ENCODE measurements at regions not wholly inside any gene's neighbourhood (a gene's known extent, or its start where the extent isn't known, plus 50 kb on each side); places are given as distances from the start of the nearest gene placed in this dataset.

DNA sequence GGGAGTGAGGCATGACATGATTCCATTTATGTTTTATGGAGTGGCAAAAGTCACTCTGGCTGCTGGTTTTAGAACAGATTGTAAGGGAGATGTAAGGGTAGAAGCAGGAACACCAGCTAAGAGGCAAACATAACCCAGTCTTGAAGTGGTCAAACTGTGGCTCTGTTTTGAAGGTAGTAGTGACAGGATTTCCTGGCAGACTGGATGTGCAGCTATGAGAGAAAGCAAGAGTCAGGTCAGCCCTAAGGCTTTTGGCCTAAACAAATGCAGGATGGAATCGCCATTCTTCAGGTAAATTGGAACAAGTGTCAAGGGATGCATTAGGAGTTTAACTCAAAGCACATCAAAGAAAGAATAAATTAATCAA is 175.3 kb upstream of the AGR3 start:
- no peaks in the 10 kb centered on the region for H3K27me3 ChIP-seq (ENCODE audit: control insufficient read depth in 3 of 3, insufficient read depth in 3 of 3, low read length in 3 of 3)
- H3K9ac ChIP-seq (ENCODE audit: low read depth in 1 of 3, low read length in 3 of 3), result no peak overlapping the region
- no peaks in the 10 kb centered on the region for H3K36me3 ChIP-seq (ENCODE audit: control insufficient read depth in 3 of 3, insufficient read depth in 3 of 3, low read length in 3 of 3)
- no peak overlapping the region for H3K4me3 ChIP-seq (ENCODE audit: low read length in 3 of 3)
- H3K4me1 ChIP-seq (ENCODE audit: control insufficient read depth in 3 of 3, insufficient read depth in 3 of 3, low read length in 3 of 3), result no peaks in the 10 kb centered on the region
- H3K27ac ChIP-seq (ENCODE audit: low read depth, low read length), result no peak overlapping the region
- no peaks in the 10 kb centered on the region for H3K9me3 ChIP-seq (ENCODE audit: control insufficient read depth in 3 of 3, low read length in 3 of 3)

DNA sequence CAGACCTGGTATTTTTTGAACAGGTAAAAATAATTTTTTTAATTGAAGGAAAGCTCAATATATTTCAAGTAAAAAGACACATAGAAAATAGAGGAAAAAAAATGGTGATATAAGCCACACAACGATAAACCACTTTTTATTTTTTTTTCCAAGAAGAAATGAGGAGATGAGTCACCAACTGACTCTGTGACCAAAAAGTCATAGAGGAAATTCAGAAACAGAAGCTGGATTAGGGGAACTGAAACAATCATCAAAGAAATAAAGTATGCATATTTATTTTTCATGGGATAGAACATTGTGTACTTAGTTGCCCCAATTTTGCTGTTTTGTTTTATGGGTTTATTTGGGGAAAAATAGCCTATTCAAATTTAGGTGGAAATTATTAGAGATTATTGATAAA is 176.8 kb upstream of the AGR3 start:
- Histone ChIP-seq H3K4me3 (ENCODE audit: low read length in 3 of 3) (no peak overlapping the region), H3K36me3 (ENCODE audit: control insufficient read depth in 3 of 3, insufficient read depth in 3 of 3, low read length in 3 of 3) (no peaks in the 10 kb centered on the region), H3K4me1 (ENCODE audit: control insufficient read depth in 3 of 3, insufficient read depth in 3 of 3, low read length in 3 of 3) (no peaks in the 10 kb centered on the region), H3K9ac (ENCODE audit: low read depth in 1 of 3, low read length in 3 of 3) (no peak overlapping the region), H3K27me3 (ENCODE audit: control insufficient read depth in 3 of 3, insufficient read depth in 3 of 3, low read length in 3 of 3) (no peaks in the 10 kb centered on the region), H3K27ac (ENCODE audit: low read depth, low read length) (no peak overlapping the region), H3K9me3 (ENCODE audit: control insufficient read depth in 3 of 3, low read length in 3 of 3) (no peaks in the 10 kb centered on the region)

- Histone ChIP-seq H3K4me3 (ENCODE audit: low read length in 3 of 3) (no peak overlapping the region), H3K36me3 (ENCODE audit: control insufficient read depth in 3 of 3, insufficient read depth in 3 of 3, low read length in 3 of 3) (no peaks in the 10 kb centered on the region)
Observed at GRCh38 chr7:17060051-17060450, 178.3 kb upstream of the AGR3 start.

DNA sequence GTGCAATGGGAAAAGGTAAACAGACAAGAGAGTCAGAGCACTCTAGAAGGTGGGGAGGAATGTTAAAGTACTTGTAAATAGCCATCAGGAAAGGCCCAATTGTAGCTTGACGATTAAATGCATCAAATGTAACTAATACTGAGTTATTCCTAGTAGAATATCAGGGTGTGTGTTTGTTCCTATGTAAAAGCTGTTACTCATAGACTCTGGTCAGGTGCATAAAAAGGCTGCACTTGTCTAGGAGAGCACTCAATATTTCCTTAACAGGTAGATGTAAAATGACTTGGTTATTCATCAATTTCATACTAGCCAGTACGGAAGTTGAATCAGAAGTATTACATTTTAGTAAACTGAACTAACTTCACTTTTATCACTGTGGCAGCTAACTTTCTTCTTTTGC is 179.7 kb upstream of the AGR3 start:
- no peak overlapping the region for H3K27ac ChIP-seq (ENCODE audit: low read depth, low read length)
- no peak overlapping the region for H3K9ac ChIP-seq (ENCODE audit: low read depth in 1 of 3, low read length in 3 of 3)
- no peaks in the 10 kb centered on the region for H3K27me3 ChIP-seq (ENCODE audit: control insufficient read depth in 3 of 3, insufficient read depth in 3 of 3, low read length in 3 of 3)
- H3K4me1 ChIP-seq (ENCODE audit: control insufficient read depth in 3 of 3, insufficient read depth in 3 of 3, low read length in 3 of 3), result no peaks in the 10 kb centered on the region
- H3K4me3 ChIP-seq (ENCODE audit: low read length in 3 of 3), result no peak overlapping the region
- no peaks in the 10 kb centered on the region for H3K36me3 ChIP-seq (ENCODE audit: control insufficient read depth in 3 of 3, insufficient read depth in 3 of 3, low read length in 3 of 3)
- H3K9me3 ChIP-seq (ENCODE audit: control insufficient read depth in 3 of 3, low read length in 3 of 3), result no peaks in the 10 kb centered on the region

More at GRCh38 chr7:17060051-17060450, 178.3 kb upstream of the AGR3 start:
- no peaks in the 10 kb centered on the region for H3K9me3 ChIP-seq (ENCODE audit: control insufficient read depth in 3 of 3, low read length in 3 of 3)
- H3K27ac ChIP-seq (ENCODE audit: low read depth, low read length), result no peak overlapping the region
- no peaks in the 10 kb centered on the region for H3K27me3 ChIP-seq (ENCODE audit: control insufficient read depth in 3 of 3, insufficient read depth in 3 of 3, low read length in 3 of 3)
- H3K9ac ChIP-seq (ENCODE audit: low read depth in 1 of 3, low read length in 3 of 3), result no peak overlapping the region
- no peaks in the 10 kb centered on the region for H3K4me1 ChIP-seq (ENCODE audit: control insufficient read depth in 3 of 3, insufficient read depth in 3 of 3, low read length in 3 of 3)

GRCh38 chr7:17062151-17063044 is 180.6 kb upstream of the AGR3 start:
- H3K36me3 ChIP-seq (ENCODE audit: control insufficient read depth in 3 of 3, insufficient read depth in 3 of 3, low read length in 3 of 3), result no peaks in the 10 kb centered on the region
- H3K4me1 ChIP-seq (ENCODE audit: control insufficient read depth in 3 of 3, insufficient read depth in 3 of 3, low read length in 3 of 3), result no peaks in the 10 kb centered on the region
- H3K9ac ChIP-seq (ENCODE audit: low read depth in 1 of 3, low read length in 3 of 3), result no peak overlapping the region
- H3K27ac ChIP-seq (ENCODE audit: low read depth, low read length), result no peak overlapping the region
- no peak overlapping the region for H3K4me3 ChIP-seq (ENCODE audit: low read length in 3 of 3)
- H3K27me3 ChIP-seq (ENCODE audit: control insufficient read depth in 3 of 3, insufficient read depth in 3 of 3, low read length in 3 of 3), result no peaks in the 10 kb centered on the region
- no peaks in the 10 kb centered on the region for H3K9me3 ChIP-seq (ENCODE audit: control insufficient read depth in 3 of 3, low read length in 3 of 3)

DNA sequence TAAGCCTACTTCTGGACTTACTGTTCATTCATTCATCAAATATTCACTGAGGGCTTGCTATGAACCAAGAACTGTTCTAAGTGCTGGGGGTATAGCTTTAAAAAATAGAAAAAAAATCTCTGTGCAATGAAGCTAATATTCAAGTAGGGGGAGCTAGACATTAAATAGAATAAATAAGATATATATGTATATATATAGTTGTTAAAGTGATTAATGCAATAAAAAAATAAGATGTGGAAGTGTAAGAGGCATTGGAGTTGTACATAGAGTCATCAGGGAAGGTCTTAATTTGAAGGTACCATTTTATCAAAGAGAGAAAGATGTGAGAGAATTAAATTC is 181.2 kb upstream of the AGR3 start:
- no peak overlapping the region for H3K9ac ChIP-seq (ENCODE audit: low read depth in 1 of 3, low read length in 3 of 3)
- H3K27ac ChIP-seq (ENCODE audit: low read depth, low read length), result no peak overlapping the region
- H3K36me3 ChIP-seq (ENCODE audit: control insufficient read depth in 3 of 3, insufficient read depth in 3 of 3, low read length in 3 of 3), result no peaks in the 10 kb centered on the region
- no peaks in the 10 kb centered on the region for H3K9me3 ChIP-seq (ENCODE audit: control insufficient read depth in 3 of 3, low read length in 3 of 3)
- H3K4me1 ChIP-seq (ENCODE audit: control insufficient read depth in 3 of 3, insufficient read depth in 3 of 3, low read length in 3 of 3), result no peaks in the 10 kb centered on the region
- H3K27me3 ChIP-seq (ENCODE audit: control insufficient read depth in 3 of 3, insufficient read depth in 3 of 3, low read length in 3 of 3), result no peaks in the 10 kb centered on the region
- H3K4me3 ChIP-seq (ENCODE audit: low read length in 3 of 3), result no peak overlapping the region

GRCh38 chr7:17067691-17068090 is 185.9 kb upstream of the AGR3 start:
- Histone ChIP-seq H3K27me3 (ENCODE audit: control insufficient read depth in 3 of 3, insufficient read depth in 3 of 3, low read length in 3 of 3) (no peaks in the 10 kb centered on the region), H3K36me3 (ENCODE audit: control insufficient read depth in 3 of 3, insufficient read depth in 3 of 3, low read length in 3 of 3) (no peaks in the 10 kb centered on the region), H3K4me3 (ENCODE audit: low read length in 3 of 3) (no peak overlapping the region), H3K4me1 (ENCODE audit: control insufficient read depth in 3 of 3, insufficient read depth in 3 of 3, low read length in 3 of 3) (no peaks in the 10 kb centered on the region), H3K27ac (ENCODE audit: low read depth, low read length) (no peak overlapping the region), H3K9me3 (ENCODE audit: control insufficient read depth in 3 of 3, low read length in 3 of 3) (no peaks in the 10 kb centered on the region), H3K9ac (ENCODE audit: low read depth in 1 of 3, low read length in 3 of 3) (no peak overlapping the region)

GRCh38 chr7:17069146-17069545 is 187.4 kb upstream of the AGR3 start:
- no peak overlapping the region for H3K27ac ChIP-seq (ENCODE audit: low read depth, low read length)

DNA sequence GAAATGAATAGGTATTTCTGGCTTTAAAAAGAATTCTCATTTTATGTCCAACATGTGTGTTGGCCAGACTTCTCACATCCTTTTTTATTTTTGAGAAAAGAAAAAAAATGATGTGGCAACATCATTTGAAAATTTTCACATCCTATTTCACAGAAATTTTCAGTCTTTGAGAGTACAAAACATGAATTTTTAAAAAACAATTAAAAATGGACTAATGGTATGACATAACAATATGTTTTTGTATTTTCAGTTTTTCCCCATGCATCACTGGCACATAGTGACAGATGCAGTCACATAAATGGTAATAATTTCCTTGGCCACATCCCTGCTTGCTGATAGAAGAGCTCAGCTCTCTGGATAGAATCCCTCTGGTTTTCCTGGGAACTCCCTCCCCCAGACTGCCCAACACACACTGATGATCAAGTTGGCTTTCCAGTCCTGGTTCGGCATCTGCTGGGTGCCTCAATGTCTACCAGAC is 188.5 kb upstream of the AGR3 start:
- Histone ChIP-seq H3K9ac (ENCODE audit: low read depth in 1 of 3, low read length in 3 of 3) (no peak overlapping the region), H3K36me3 (ENCODE audit: control insufficient read depth in 3 of 3, insufficient read depth in 3 of 3, low read length in 3 of 3) (no peaks in the 10 kb centered on the region), H3K4me1 (ENCODE audit: control insufficient read depth in 3 of 3, insufficient read depth in 3 of 3, low read length in 3 of 3) (no peaks in the 10 kb centered on the region), H3K9me3 (ENCODE audit: control insufficient read depth in 3 of 3, low read length in 3 of 3) (no peaks in the 10 kb centered on the region), H3K27ac (ENCODE audit: low read depth, low read length) (no peak overlapping the region), H3K27me3 (ENCODE audit: control insufficient read depth in 3 of 3, insufficient read depth in 3 of 3, low read length in 3 of 3) (no peaks in the 10 kb centered on the region), H3K4me3 (ENCODE audit: low read length in 3 of 3) (no peak overlapping the region)

More at GRCh38 chr7:17069146-17069545, 187.4 kb upstream of the AGR3 start:
- H3K9ac ChIP-seq (ENCODE audit: low read depth in 1 of 3, low read length in 3 of 3), result no peak overlapping the region
- H3K4me3 ChIP-seq (ENCODE audit: low read length in 3 of 3), result no peak overlapping the region
- H3K36me3 ChIP-seq (ENCODE audit: control insufficient read depth in 3 of 3, insufficient read depth in 3 of 3, low read length in 3 of 3), result no peaks in the 10 kb centered on the region
- H3K27me3 ChIP-seq (ENCODE audit: control insufficient read depth in 3 of 3, insufficient read depth in 3 of 3, low read length in 3 of 3), result no peaks in the 10 kb centered on the region
- H3K9me3 ChIP-seq (ENCODE audit: control insufficient read depth in 3 of 3, low read length in 3 of 3), result no peaks in the 10 kb centered on the region
- no peaks in the 10 kb centered on the region for H3K4me1 ChIP-seq (ENCODE audit: control insufficient read depth in 3 of 3, insufficient read depth in 3 of 3, low read length in 3 of 3)

DNA sequence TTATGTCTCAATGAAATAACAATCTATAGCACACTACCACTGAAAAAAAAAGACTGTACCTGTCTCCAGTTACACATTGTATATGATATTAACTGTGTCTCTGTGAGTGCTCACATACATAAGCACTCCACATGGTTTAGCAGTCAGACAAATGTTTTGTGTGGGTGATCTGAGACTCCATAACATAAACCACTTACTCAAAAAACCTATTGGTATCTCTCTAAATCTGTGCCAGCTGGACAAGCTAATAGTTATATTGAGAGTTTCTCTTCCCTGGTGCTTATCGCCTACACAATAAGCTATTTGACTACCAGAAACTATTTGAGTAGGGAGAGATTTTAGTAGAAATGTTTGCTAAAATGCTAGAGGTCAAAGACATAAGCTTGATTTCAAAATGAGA is 190.1 kb upstream of the AGR3 start:
- Histone ChIP-seq H3K36me3 (ENCODE audit: control insufficient read depth in 3 of 3, insufficient read depth in 3 of 3, low read length in 3 of 3) (no peaks in the 10 kb centered on the region), H3K27ac (ENCODE audit: low read depth, low read length) (no peak overlapping the region), H3K9ac (ENCODE audit: low read depth in 1 of 3, low read length in 3 of 3) (no peak overlapping the region), H3K4me1 (ENCODE audit: control insufficient read depth in 3 of 3, insufficient read depth in 3 of 3, low read length in 3 of 3) (no peaks in the 10 kb centered on the region), H3K4me3 (ENCODE audit: low read length in 3 of 3) (no peak overlapping the region), H3K27me3 (ENCODE audit: control insufficient read depth in 3 of 3, insufficient read depth in 3 of 3, low read length in 3 of 3) (no peaks in the 10 kb centered on the region), H3K9me3 (ENCODE audit: control insufficient read depth in 3 of 3, low read length in 3 of 3) (no peaks in the 10 kb centered on the region)

All from skeletal muscle tissue (tissue), 3 donors.